NB4 (cell line): ENCODE measurements at regions not wholly inside any gene's neighbourhood (a gene's known extent, or its start where the extent isn't known, plus 50 kb on each side); places are given as distances from the start of the nearest gene placed in this dataset.

Experiments
- DNase-seq: peaks from one replicate; pipeline ENCODE4 v3.0.0; 2010; ENCODE audit warnings: low read depth
- H3K4me3 ChIP-seq: one replicate; pipeline ENCODE4 v1.5.1; 2011; ENCODE audit warnings: mild to moderate bottlenecking, low read depth, low read length, moderate library complexity
- CTCF ChIP-seq: IDR thresholded peaks from one replicate; pipeline ENCODE4 v1.5.1; 2012; ENCODE audit warnings: low read depth, low read length
- MAX ChIP-seq: IDR thresholded peaks from 2 replicates; pipeline ENCODE4 v1.6.1; 2011; ENCODE audit warnings: low read depth, low read length
- MYC ChIP-seq: IDR thresholded peaks from 2 replicates; pipeline ENCODE4 v1.6.1; 2011; ENCODE audit warnings: low read depth, low read length
- POLR2A ChIP-seq: IDR thresholded peaks from 2 replicates; pipeline ENCODE4 v1.6.1; 2011; ENCODE audit warnings: mild to moderate bottlenecking; ENCODE audit not compliant: insufficient read length; ENCODE audit errors: extremely low read depth

- H3K4me3 ChIP-seq: no peak overlapping the region
- TF ChIP-seq MAX (no peak), CTCF (no peak), POLR2A (no peak), MYC (no peak)
- no peak for DNase-seq
Measured at GRCh38 chr7:20964281-20964918, 177.7 kb upstream of the SP8 start.

- TF ChIP-seq MAX (no peak), MYC (no peak), CTCF (no peak), POLR2A (no peak)
- no peak overlapping the region for H3K4me3 ChIP-seq
- no peak for DNase-seq
Measured at GRCh38 chr7:20971219-20971618, 184.5 kb upstream of the SP8 start.

GRCh38 chr7:20980232-20980631 is 193.5 kb upstream of the SP8 start:
- TF ChIP-seq POLR2A: no peak
- H3K4me3 ChIP-seq: no peak overlapping the region
- DNase-seq: no peak

- no peak for DNase-seq
- no peak overlapping the region for H3K4me3 ChIP-seq
Measured at GRCh38 chr7:20980668-20981264, 194.1 kb upstream of the SP8 start.

GRCh38 chr7:20988340-20988739 is 201.7 kb upstream of the SP8 start:
- DNase-seq: no peak
- TF ChIP-seq POLR2A (no peak), MYC (no peak), MAX (no peak), CTCF (no peak)
- H3K4me3 ChIP-seq: no peak overlapping the region

More at GRCh38 chr7:20980668-20981264, 194.1 kb upstream of the SP8 start:
- TF ChIP-seq POLR2A (no peak), MAX (no peak), MYC (no peak), CTCF (no peak)

- TF ChIP-seq CTCF: no peak
- TF ChIP-seq MAX: no peak
- TF ChIP-seq MYC: no peak
- TF ChIP-seq POLR2A: no peak
- no peak overlapping the region for H3K4me3 ChIP-seq
- DNase-seq: no peak
Measured at GRCh38 chr7:20991544-20991943, 204.9 kb upstream of the SP8 start.
